DND-41 (cell line): ENCODE measurements at regions not wholly inside any gene's neighbourhood (a gene's known extent, or its start where the extent isn't known, plus 50 kb on each side); places are given as distances from the start of the nearest gene placed in this dataset.

Experiments
- ATAC-seq: fragments of 200-7000 bp; cut with Tn5 transposase; 3 replicates; pipeline ENCODE4 v1.9.1; 2021; ENCODE audit warnings: low read depth; ENCODE audit not compliant: insufficient read depth
- DNase-seq: peaks from one replicate; pipeline ENCODE4 v3.0.0-alpha.2; 2020
- H2AFZ ChIP-seq: 2 replicates; pipeline ENCODE4 v1.6.0; 2012; ENCODE audit warnings: low read depth, low read length
- H3K27ac ChIP-seq: 2 replicates; pipeline ENCODE4 v1.5.1; 2012; ENCODE audit warnings: low read length, inconsistent platforms
- H3K27me3 ChIP-seq: fragments of 200-600 bp; sonication (generic); 2 replicates; pipeline ENCODE4 v1.6.0; 2012; ENCODE audit warnings: low read length, mild to moderate bottlenecking, inconsistent platforms; ENCODE audit not compliant: insufficient read depth, poor library complexity
- H3K36me3 ChIP-seq: 2 replicates; pipeline ENCODE4 v1.5.1; 2012; ENCODE audit warnings: low read length, inconsistent platforms; ENCODE audit not compliant: insufficient read depth
- H3K4me1 ChIP-seq: 2 replicates; pipeline ENCODE4 v1.5.1; 2012; ENCODE audit warnings: mild to moderate bottlenecking, low read length; ENCODE audit not compliant: insufficient read depth
- H3K4me2 ChIP-seq: 2 replicates; pipeline ENCODE4 v1.6.0; 2012; ENCODE audit warnings: mild to moderate bottlenecking, moderate library complexity, low read length, inconsistent platforms; ENCODE audit not compliant: insufficient read depth
- H3K4me3 ChIP-seq, 2 experiments: fragments of 200-600 bp in 1 of 2; shearing (Covaris generic) in 1 of 2; 2 replicates each; pipeline ENCODE4 v1.5.1; 2012 to 2016; ENCODE audit warnings: inconsistent platforms in 2 of 2, low read length in 2 of 2, mild to moderate bottlenecking in 2 of 2, low read depth in 1 of 2, moderate library complexity in 1 of 2
- H3K79me2 ChIP-seq: 2 replicates; pipeline ENCODE4 v1.6.0; 2012; ENCODE audit warnings: low read length, inconsistent platforms; ENCODE audit not compliant: insufficient read depth
- H3K9ac ChIP-seq: 2 replicates; pipeline ENCODE4 v1.6.0; 2012; ENCODE audit warnings: low read depth, mild to moderate bottlenecking, inconsistent platforms, low read length, moderate library complexity
- H3K9me3 ChIP-seq: 2 replicates; pipeline ENCODE4 v1.5.1; 2012; ENCODE audit warnings: low read length, moderate library complexity, mild to moderate bottlenecking, inconsistent platforms; ENCODE audit not compliant: insufficient read depth, severe bottlenecking
- H4K20me1 ChIP-seq: 2 replicates; pipeline ENCODE4 v1.6.0; 2012; ENCODE audit warnings: low read length; ENCODE audit not compliant: insufficient read depth
- EZH2 ChIP-seq: IDR thresholded peaks from 3 replicates; pipeline ENCODE4 v1.6.1; 2012; ENCODE audit warnings: borderline replicate concordance, low read depth, mild to moderate bottlenecking, moderate library complexity, low read length, inconsistent platforms; ENCODE audit not compliant: severe bottlenecking
- TF ChIP-seq, protein P1 (sequence below): IDR thresholded peaks from 2 replicates; pipeline ENCODE4 v1.5.1; 2012; ENCODE audit warnings: borderline replicate concordance, low read length, moderate library complexity, mild to moderate bottlenecking; ENCODE audit not compliant: poor library complexity, severe bottlenecking; ENCODE audit errors: extremely low read depth

DNA sequence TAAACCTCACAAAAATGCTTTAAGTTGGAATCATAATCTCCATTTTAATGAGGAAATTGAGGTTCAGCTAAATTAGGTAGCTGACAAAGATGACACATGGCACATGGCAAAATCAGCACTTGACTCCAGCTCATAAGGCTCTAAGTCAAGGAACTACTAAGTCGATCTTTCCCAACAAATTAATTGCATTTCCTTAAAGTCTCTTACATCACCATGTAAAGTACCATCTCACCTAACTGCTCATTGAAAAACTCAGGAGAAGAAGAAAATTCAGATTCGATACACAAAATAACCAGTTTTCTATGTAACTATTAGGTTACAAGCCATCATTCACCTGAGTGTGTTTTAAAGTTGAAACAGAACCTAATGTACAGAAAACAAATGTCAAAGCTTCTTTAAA, 85.8 kb upstream of the IFNE start:
- Histone ChIP-seq H3K4me1 (no peaks in the 10 kb centered on the region), H2AFZ (no peak overlapping the region), H3K27me3 (peaks cover 10% of the 10 kb centered on the region), H3K79me2 (no peaks in the 10 kb centered on the region), H3K9me3 (no peaks in the 10 kb centered on the region), H3K36me3 (no peaks in the 10 kb centered on the region), H4K20me1 (no peaks in the 10 kb centered on the region), H3K9ac (no peak overlapping the region), H3K4me3 (no peak overlapping the region), H3K4me2 (no peak overlapping the region), H3K27ac (no peak overlapping the region)
- ATAC-seq, result no peak
- no peak for TF ChIP-seq EZH2
- TF ChIP-seq, protein P1, sequence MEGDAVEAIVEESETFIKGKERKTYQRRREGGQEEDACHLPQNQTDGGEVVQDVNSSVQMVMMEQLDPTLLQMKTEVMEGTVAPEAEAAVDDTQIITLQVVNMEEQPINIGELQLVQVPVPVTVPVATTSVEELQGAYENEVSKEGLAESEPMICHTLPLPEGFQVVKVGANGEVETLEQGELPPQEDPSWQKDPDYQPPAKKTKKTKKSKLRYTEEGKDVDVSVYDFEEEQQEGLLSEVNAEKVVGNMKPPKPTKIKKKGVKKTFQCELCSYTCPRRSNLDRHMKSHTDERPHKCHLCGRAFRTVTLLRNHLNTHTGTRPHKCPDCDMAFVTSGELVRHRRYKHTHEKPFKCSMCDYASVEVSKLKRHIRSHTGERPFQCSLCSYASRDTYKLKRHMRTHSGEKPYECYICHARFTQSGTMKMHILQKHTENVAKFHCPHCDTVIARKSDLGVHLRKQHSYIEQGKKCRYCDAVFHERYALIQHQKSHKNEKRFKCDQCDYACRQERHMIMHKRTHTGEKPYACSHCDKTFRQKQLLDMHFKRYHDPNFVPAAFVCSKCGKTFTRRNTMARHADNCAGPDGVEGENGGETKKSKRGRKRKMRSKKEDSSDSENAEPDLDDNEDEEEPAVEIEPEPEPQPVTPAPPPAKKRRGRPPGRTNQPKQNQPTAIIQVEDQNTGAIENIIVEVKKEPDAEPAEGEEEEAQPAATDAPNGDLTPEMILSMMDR, result no peak
- no peak for DNase-seq

DNA sequence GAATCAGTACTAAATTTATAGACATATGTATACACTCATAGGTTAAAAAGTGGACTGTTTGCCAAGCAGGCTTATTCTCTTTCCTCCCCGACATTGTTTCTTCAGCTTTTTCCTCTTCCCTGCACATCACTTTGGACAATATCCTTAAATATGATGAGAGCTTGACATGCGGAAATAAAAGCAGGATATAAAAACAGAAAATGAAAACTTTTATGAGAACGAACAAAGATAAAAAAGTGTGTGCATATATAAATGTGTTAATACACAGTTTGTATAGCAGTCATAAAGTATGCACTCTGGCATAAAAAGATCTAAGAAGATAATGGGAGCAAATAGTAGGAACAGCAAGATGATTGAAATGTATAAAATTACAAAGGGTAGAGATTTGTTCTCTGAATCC, 86.4 kb upstream of the IFNE start:
- H4K20me1 ChIP-seq, result no peaks in the 10 kb centered on the region
- H3K27ac ChIP-seq, result no peak overlapping the region
- H3K79me2 ChIP-seq, result no peaks in the 10 kb centered on the region
- no peaks in the 10 kb centered on the region for H3K36me3 ChIP-seq
- H3K9me3 ChIP-seq, result no peaks in the 10 kb centered on the region
- H3K4me1 ChIP-seq, result no peaks in the 10 kb centered on the region
- no peak for DNase-seq
- no peak overlapping the region for H3K4me3 ChIP-seq
- H3K4me2 ChIP-seq, result no peak overlapping the region
- ATAC-seq, result no peak
- no peak overlapping the region for H2AFZ ChIP-seq
- H3K9ac ChIP-seq, result no peak overlapping the region
- TF ChIP-seq, protein P1, result no peak
- no peak for TF ChIP-seq EZH2
- H3K27me3 ChIP-seq, result peaks cover 10% of the 10 kb centered on the region

DNA sequence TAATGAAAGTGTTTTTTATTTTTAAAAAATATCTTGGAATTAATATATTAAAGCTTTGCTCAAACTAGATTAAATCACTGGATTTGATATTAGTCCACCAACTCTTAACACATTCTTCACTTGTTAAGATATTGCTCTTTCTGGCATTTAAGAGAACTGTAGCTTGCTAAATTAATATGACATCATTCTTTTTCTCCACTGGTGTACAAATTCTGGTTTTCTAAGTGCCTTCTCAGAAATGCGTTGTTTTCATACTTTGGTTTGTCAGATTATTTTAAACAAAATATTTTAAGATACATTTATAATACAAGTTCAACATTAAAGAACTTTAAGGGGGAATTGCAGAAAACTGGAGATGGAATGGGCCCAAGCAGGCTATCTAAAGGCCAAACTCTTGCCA, 87.6 kb upstream of the IFNE start:
- Histone ChIP-seq H3K9me3 (no peaks in the 10 kb centered on the region), H3K9ac (no peak overlapping the region), H3K4me2 (no peak overlapping the region), H3K27ac (no peak overlapping the region), H3K4me3 (no peak overlapping the region), H3K4me1 (no peaks in the 10 kb centered on the region), H3K79me2 (no peaks in the 10 kb centered on the region), H3K36me3 (no peaks in the 10 kb centered on the region), H4K20me1 (no peaks in the 10 kb centered on the region), H2AFZ (no peak overlapping the region), H3K27me3 (peaks cover 10% of the 10 kb centered on the region)
- DNase-seq (no peak), ATAC-seq (no peak)
- TF ChIP-seq, protein P1, result no peak
- TF ChIP-seq EZH2, result no peak
